Thyroid gland (tissue), 4 donors: ENCODE measurements at regions not wholly inside any gene's neighbourhood (a gene's known extent, or its start where the extent isn't known, plus 50 kb on each side); places are given as distances from the start of the nearest gene placed in this dataset.

Experiments
- DNase-seq, 2 donors: peaks; one replicate each; pipeline ENCODE4 v3.0.0-alpha.2; 2019
- H3K27ac ChIP-seq, 3 donors: fragments of 200-600 bp; sonication (generic); 1 replicate in 2 of 3; 2 replicates in 1 of 3; pipeline ENCODE4 v1.5.1; 2016 to 2019; ENCODE audit warnings: mild to moderate bottlenecking in 1 of 3, moderate library complexity in 1 of 3
- H3K27me3 ChIP-seq: fragments of 200-600 bp; sonication (generic); one replicate; pipeline ENCODE4 v1.5.1; 2019
- H3K36me3 ChIP-seq, 2 donors: fragments of 200-600 bp; sonication (generic); one replicate each; pipeline ENCODE4 v1.5.1; 2016 to 2019
- H3K4me1 ChIP-seq, 2 donors: fragments of 200-600 bp; sonication (generic); one replicate each; pipeline ENCODE4 v1.5.1; 2017 to 2019
- H3K4me3 ChIP-seq, 3 donors: fragments of 200-600 bp; sonication (generic); replicated peaks in 1 of 3; 1 replicate in 2 of 3; 2 replicates in 1 of 3; pipeline ENCODE4 v1.5.1; 2016; ENCODE audit warnings: mild to moderate bottlenecking in 1 of 3
- H3K9me3 ChIP-seq: fragments of 200-600 bp; sonication (generic); one replicate; pipeline ENCODE4 v1.5.1; 2017
- POLR2A ChIP-seq, 2 donors: fragments of 450-650 bp; IDR thresholded peaks; one replicate each; pipeline ENCODE4 v1.6.1; 2017; ENCODE audit warnings: antibody characterized with exemption in 2 of 2, mild to moderate bottlenecking in 2 of 2, moderate library complexity in 1 of 2
- WGBS, 2 donors: methylation state at CpG; one replicate each; pipeline ENCODE4 v1.1.5; 2017; 5-methylcytosine and 5-hydroxymethylcytosine counted together
- intact Hi-C: fragments of 100-400 bp; cut with DNase I; formaldehyde crosslinking; loops from one replicate; pipeline ENCODE4 v1.15.1; 2023
- TF ChIP-seq, protein P1 (sequence below), 6 experiments: fragments of 200-600 bp in 3 of 6; fragments of 450-650 bp in 3 of 6; sonication (generic) in 3 of 6; IDR thresholded peaks; one replicate each; pipeline ENCODE4 v1.5.1; 2016 to 2019; ENCODE audit warnings: antibody characterized with exemption in 6 of 6, mild to moderate bottlenecking in 2 of 6, inconsistent platforms in 1 of 6, moderate library complexity in 1 of 6

DNA sequence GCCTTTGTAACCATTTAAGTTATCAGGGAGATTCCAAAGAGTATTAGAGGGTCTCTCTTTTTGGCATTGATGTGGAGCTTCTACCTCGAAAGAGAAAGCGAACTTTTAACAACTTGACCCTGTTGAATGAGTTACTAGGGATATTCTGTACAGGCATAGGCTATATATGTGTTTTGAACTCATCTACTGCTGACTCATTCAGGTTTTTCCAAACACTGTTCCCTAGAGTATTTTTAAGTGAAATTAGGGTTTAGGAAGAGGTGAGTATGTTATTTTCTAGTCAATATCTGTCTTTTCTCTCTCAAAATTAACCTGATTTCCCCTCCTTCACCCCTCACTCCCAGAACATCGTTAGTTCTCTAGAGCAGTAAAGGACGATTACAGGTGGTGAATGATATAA lies 228.1 kb upstream of the C2CD4B start:
- H3K36me3 ChIP-seq: no peaks in the 10 kb centered on the region
- TF ChIP-seq, protein P1, sequence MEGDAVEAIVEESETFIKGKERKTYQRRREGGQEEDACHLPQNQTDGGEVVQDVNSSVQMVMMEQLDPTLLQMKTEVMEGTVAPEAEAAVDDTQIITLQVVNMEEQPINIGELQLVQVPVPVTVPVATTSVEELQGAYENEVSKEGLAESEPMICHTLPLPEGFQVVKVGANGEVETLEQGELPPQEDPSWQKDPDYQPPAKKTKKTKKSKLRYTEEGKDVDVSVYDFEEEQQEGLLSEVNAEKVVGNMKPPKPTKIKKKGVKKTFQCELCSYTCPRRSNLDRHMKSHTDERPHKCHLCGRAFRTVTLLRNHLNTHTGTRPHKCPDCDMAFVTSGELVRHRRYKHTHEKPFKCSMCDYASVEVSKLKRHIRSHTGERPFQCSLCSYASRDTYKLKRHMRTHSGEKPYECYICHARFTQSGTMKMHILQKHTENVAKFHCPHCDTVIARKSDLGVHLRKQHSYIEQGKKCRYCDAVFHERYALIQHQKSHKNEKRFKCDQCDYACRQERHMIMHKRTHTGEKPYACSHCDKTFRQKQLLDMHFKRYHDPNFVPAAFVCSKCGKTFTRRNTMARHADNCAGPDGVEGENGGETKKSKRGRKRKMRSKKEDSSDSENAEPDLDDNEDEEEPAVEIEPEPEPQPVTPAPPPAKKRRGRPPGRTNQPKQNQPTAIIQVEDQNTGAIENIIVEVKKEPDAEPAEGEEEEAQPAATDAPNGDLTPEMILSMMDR (IDR thresholded peaks at IDR 0.05): no peak
- no peak for TF ChIP-seq POLR2A (IDR thresholded peaks at IDR 0.05)
- H3K9me3 ChIP-seq: no peaks in the 10 kb centered on the region
- no peak overlapping the region for H3K4me3 ChIP-seq
- H3K27ac ChIP-seq: no peak overlapping the region
- no peaks in the 10 kb centered on the region for H3K27me3 ChIP-seq
- intact Hi-C loops: loop anchor here (5.0 kb wide), 1 partner anchor 174 kb away; no protein-coding TSS in a partner anchor
- no peak for DNase-seq
- H3K4me1 ChIP-seq: peaks cover 10 to 11% of the 10 kb centered on the region in 2 donors
- whole genome bisulfite sequencing, 2 donors: 92 to 94% methylated on average over 4 of the region's 4 CpGs

DNA sequence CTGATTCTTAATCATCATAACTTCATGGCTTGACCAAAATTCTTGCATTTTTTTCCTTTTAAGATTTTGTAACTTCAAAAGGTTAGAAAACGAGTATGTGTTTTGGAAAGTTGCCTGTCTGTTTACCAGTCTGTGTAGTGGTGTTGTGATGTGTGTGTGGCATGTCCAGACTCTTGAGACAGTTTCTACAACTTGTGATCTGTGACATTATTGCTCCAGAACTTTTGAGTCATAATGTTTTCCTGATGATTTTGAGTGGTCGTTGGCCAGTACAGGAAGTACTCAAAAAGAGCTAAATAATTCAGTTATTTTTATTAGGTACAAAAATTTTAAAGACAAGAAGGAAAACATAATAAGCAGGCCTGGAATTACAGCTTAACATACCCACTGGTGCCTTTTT lies 229.0 kb upstream of the C2CD4B start:
- intact Hi-C loops: loop anchor here (5.0 kb wide), 1 partner anchor 173 kb away; no protein-coding TSS in a partner anchor
- H3K4me1 ChIP-seq: peaks cover 10 to 11% of the 10 kb centered on the region in 2 donors
- WGBS, 2 donors: 51 to 69% methylated on average over 2 of the region's 2 CpGs
- no peak for TF ChIP-seq POLR2A (IDR thresholded peaks at IDR 0.05)
- TF ChIP-seq, protein P1 (IDR thresholded peaks at IDR 0.05): no peak
- H3K9me3 ChIP-seq: no peaks in the 10 kb centered on the region
- peak overlapping the region in 1 of 3 donors; percentile 13 for H3K27ac ChIP-seq
- H3K36me3 ChIP-seq: no peaks in the 10 kb centered on the region
- DNase-seq: no peak
- no peak overlapping the region for H3K4me3 ChIP-seq
- H3K27me3 ChIP-seq: no peaks in the 10 kb centered on the region

DNA sequence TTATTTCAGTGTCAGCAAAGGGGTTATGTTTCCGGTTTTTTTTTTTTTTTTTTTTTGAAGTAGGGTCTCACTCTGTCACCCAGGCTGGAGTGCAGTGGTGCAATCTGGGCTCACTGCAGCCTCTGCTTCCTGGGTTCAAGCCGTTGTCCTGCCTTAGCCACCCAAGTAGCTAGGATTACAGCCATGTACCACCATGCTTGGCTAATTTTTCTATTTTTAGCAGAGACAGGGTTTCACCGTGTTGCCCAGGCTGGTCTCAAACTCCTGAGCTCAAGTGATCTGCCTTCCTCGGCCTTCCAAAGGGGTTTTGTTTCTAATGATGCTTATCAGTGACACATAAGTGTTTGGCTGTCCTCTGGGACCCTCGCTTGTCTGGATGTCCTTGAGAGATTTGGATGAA lies 235.7 kb upstream of the C2CD4B start:
- WGBS, 2 donors: 29 to 42% methylated on average over 5 of the region's 5 CpGs
- Histone ChIP-seq H3K4me3 (no peak overlapping the region), H3K4me1 (peaks cover 16 to 21% of the 10 kb centered on the region in 2 donors), H3K27ac (peak overlapping the region in 1 of 3 donors; percentile 5), H3K36me3 (no peaks in the 10 kb centered on the region), H3K9me3 (no peaks in the 10 kb centered on the region), H3K27me3 (no peaks in the 10 kb centered on the region)
- TF ChIP-seq POLR2A (IDR thresholded peaks at IDR 0.05): no peak
- TF ChIP-seq, protein P1 (IDR thresholded peaks at IDR 0.05): no peak
- intact Hi-C loops: no loop called here
- peak; percentile 24 to 29 for DNase-seq

DNA sequence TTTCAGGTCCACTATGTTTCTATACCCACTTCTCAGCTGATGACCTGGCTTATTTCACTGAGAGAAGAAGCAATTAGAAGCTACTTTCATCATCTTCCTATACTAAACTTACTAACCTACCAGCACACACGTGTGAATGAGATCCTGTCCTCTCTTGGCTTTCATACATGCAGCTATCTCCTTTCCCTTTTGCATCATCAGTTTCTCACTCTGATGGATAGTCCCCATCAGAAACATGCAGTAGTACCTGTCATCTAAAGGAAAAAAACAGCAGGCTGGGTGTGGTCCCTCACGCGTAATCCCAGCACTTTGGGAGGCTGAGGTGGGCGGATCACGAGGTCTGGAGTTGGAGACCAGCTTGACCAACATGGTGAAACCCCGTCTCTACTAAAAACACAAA lies 237.6 kb upstream of the C2CD4B start:
- WGBS, 2 donors: 87 to 91% methylated on average over 6 of the region's 6 CpGs
- no peak overlapping the region for H3K4me3 ChIP-seq
- H3K27me3 ChIP-seq: no peaks in the 10 kb centered on the region
- peaks cover 16 to 21% of the 10 kb centered on the region in 2 donors for H3K4me1 ChIP-seq
- TF ChIP-seq, protein P1 (IDR thresholded peaks at IDR 0.05): no peak
- TF ChIP-seq POLR2A (IDR thresholded peaks at IDR 0.05): no peak
- H3K36me3 ChIP-seq: no peaks in the 10 kb centered on the region
- intact Hi-C loops: no loop called here
- peak overlapping the region in 1 of 3 donors; percentile 4 for H3K27ac ChIP-seq
- no peak for DNase-seq
- no peaks in the 10 kb centered on the region for H3K9me3 ChIP-seq

DNA sequence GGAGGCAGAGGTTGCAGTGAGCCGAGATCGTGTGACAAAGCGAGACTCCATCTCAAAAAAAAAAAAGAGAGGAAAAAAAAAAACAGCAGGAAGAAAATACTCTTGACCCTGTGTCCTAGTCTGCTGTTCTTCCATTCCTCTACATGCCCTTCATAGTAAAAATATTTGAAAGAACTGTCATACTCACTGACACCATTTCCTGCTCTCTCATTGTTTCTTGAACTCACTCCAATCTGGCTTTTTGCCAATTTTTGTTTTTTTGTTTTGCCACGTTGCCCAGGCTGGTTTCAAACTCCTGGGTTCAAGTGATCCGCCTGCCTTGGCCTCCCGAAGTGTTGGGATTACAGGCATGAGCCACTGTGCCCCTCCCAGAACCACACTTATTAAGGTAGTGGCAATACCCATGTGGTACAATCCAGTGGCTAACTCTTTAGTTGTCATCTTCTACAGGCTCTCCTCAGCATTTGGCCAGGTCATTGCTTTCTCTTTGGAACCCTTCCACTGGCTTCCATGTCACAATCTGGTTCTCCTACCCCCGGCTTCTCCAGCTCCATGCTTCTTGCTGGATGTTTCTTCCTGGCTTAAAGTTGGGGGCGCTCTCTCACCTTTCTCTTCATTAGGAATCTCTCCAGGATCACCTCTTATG lies 238.2 kb upstream of the C2CD4B start:
- TF ChIP-seq, protein P1 (IDR thresholded peaks at IDR 0.05): no peak
- TF ChIP-seq POLR2A (IDR thresholded peaks at IDR 0.05): no peak
- intact Hi-C loops: no loop called here
- Histone ChIP-seq H3K4me1 (peaks cover 16 to 21% of the 10 kb centered on the region in 2 donors), H3K27ac (peak overlapping the region in 1 of 3 donors; percentile 19), H3K27me3 (no peaks in the 10 kb centered on the region), H3K4me3 (no peak overlapping the region), H3K36me3 (no peaks in the 10 kb centered on the region), H3K9me3 (no peaks in the 10 kb centered on the region)
- 71 to 77% methylated on average over 8 of the region's 8 CpGs for WGBS, 2 donors
- no peak for DNase-seq
